ENCODE measurements at regions not wholly inside any gene's neighbourhood (a gene's known extent, or its start where the extent isn't known, plus 50 kb on each side); places are given as distances from the start of the nearest gene placed in this dataset.

DNA sequence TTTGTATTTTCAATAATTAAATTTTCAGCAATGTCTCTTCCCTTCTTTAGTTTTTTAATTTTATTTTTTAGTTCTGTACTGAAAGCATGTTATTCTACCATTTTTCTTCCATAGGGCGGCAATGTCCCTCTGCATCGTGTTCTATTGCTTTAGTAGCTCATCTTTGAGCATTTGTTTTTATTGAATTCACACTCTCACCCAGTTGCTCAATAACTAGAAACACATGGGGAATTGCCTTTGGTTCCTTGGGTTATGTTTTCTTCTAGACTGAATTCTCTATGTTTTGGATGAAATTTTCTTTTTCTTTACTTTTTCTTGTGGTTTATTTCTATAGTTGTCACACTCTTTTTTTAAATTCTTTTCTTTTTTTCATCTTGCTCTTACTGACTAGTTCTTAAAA lies 233.8 kb upstream of the LDB2 start:
- DNase-seq (ENCODE audit: low spot score in 2 of 2) = no peak
- FAIRE-seq = no peak

DNA sequence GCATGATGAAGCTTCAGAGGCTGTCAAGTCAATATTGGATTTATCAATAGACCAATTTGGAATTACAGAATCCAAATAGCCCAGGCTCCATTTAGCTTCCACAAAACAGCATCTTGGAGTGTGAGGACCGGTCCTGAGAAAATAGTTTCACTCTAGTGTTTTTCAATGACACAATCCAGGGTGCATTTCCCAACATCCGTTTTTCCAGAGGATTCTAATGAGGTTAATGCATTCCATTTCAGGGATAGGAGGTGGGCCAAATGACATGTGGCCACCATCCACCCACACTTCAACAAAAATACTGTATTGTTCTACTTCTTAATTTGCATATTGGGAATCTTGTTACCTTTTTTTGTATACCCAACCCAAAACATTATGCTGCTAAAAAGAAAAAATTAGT lies 229.8 kb upstream of the LDB2 start:
- DNase-seq (ENCODE audit: low spot score in 2 of 2) (no peak), FAIRE-seq (no peak)

- DNase-seq (ENCODE audit: low spot score in 2 of 2) = no peak
These were observed 228.0 kb upstream of the LDB2 start for GRCh38 chr4:17126321-17126966.

DNA sequence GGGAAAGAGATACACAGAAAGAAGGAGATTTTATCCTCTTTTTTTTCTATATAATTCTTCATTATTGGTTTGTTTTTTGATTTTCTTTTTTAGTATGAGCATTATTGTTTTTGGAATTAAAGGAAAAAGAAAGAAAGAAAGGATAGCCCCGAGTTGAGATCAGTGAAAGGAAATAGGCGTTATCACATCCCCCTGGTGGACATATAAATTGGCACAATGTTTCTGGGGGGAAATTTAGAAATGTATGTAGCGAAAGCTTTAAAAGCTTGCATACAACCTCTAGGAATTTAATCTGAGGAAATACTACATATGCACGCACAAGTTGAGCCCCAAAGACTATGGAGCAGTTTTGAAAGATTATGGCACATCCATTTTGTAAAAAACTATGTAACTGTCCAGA lies 226.3 kb upstream of the LDB2 start:
- DNase-seq (ENCODE audit: low spot score in 2 of 2) = no peak
- no peak for FAIRE-seq

More at GRCh38 chr4:17126321-17126966, 228.0 kb upstream of the LDB2 start:
- no peak for FAIRE-seq

DNA sequence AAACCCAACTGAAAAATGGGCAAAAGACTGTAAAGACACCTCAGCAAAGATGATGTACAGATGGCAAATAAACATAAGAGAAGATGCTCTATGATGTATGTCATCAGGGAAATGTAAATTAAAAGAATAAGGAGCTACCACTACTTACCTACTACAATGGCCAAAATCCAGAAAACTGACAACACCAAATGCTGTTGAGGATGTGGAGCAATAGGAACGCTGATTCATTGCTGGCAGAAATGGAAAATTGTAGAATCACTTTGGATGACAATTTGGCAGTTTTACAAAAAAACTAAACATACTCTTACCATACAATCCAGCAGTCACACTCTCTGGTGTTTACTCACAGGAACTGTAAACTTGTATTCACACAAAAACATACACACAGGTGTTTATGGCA lies 222.3 kb upstream of the LDB2 start:
- FAIRE-seq (no peak), DNase-seq (ENCODE audit: low spot score in 2 of 2) (no peak)

GRCh38 chr4:17117746-17118145 lies 219.3 kb upstream of the LDB2 start:
- FAIRE-seq = no peak
- DNase-seq (ENCODE audit: low spot score in 2 of 2) = no peak

DNA sequence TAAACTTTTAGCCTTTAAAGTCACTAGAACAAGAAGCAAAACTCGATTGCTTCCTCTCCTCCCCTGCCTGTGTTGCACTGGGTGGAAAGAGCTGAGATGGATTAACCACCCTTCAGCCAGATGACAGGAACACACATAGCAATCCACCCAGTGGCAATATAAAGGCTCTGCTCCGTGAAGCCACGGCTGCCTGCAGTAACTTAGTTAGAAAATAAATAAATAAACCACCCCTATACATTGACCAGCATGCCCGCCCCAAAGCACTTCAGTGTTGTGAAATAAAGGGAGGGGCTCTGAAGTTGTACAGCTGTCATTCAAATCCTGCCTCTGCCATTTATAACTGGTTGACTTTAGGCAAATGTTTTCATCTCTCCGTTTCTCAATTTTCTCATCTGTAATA lies 217.1 kb upstream of the LDB2 start:
- FAIRE-seq (no peak), DNase-seq (ENCODE audit: low spot score in 2 of 2) (no peak)

DNA sequence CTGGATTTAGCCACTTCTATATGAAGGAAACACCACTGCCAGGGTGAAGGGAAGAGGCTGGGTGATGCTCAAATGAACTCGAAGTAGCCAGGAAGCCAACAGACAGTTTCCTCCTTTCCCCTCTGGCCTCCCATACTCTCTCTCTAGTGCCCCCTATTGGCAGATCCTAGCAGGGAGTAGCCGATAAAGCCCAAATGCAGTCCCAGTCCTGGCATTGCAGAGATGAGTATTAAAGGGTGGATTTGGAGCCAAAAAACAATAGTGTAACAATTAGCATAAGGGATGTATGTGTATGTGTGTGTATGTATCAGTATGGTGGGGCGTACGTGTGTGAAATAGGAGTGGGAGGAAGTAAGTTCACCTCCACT lies 213.8 kb upstream of the LDB2 start:
- no peak for FAIRE-seq
- DNase-seq (ENCODE audit: low spot score in 2 of 2) = peak in 1 of 2 donors; percentile 8

DNA sequence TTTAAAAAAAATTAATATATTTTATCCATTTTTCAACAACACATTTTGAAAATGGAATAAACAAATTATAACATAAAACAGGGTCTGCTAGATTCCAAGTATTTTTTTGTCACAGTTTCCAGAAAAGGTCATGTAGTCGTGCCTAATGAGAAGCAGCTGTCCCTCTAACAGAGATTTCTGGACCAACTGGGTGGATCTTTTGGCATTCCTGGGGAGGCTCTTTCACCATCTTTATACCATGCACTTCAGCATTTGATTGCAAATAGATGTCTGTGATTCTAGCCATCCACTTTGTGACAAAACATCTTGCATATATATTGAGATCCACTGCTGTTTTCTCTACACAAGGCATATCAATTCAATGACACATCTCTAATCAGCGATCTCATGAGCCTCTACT lies 210.7 kb upstream of the LDB2 start:
- FAIRE-seq (no peak), DNase-seq (ENCODE audit: low spot score in 2 of 2) (no peak)

GRCh38 chr4:17103231-17103630 lies 204.8 kb upstream of the LDB2 start:
- DNase-seq (ENCODE audit: low spot score in 2 of 2) = no peak
- no peak for FAIRE-seq

- FAIRE-seq = no peak
- no peak for DNase-seq (ENCODE audit: low spot score in 2 of 2)
These were observed 200.6 kb upstream of the LDB2 start for GRCh38 chr4:17098996-17099395.

DNA sequence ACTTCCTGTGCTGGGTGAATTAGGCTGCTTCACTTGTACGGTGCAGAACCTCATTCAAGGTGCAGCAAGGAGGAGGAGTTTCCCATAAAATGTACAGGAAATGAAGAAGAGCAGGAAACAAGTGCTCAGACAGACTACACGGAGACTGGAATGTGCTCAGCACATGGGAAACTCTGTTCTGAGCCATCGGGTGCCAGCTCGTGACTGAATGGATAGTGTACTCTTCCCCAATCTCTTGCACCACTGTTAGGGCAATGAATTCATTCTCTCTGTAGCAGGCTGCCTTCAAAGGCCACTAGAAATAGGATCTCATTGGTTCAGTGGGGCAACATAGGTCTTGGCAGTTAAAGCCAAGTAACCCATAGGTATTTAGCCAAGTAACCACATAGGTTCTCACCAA lies 200.0 kb upstream of the LDB2 start:
- FAIRE-seq = no peak
- no peak for DNase-seq (ENCODE audit: low spot score in 2 of 2)

GRCh38 chr4:17097362-17097761 lies 198.9 kb upstream of the LDB2 start:
- FAIRE-seq (no peak), DNase-seq (ENCODE audit: low spot score in 2 of 2) (no peak)

GRCh38 chr4:17096692-17097091 lies 198.2 kb upstream of the LDB2 start:
- DNase-seq (ENCODE audit: low spot score in 2 of 2) (no peak), FAIRE-seq (no peak)

- DNase-seq (ENCODE audit: low spot score in 2 of 2) (no peak), FAIRE-seq (no peak)
These were observed 197.3 kb upstream of the LDB2 start for GRCh38 chr4:17095771-17096170.

DNA sequence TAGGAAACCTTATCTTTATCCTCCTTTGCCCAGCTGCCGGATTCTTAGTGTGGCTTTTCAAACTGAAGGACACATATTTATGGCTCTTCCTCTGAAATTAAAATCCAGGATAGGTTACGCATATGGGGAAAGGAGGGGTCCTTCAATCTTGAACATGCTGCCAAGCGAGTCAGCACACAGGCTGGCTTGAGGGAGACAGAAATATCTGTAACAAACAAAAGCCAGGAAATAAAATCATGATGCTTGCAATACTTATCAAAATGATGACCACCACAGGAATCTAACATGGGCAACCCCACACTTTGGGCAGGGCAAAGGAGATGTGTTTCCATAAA lies 196.4 kb upstream of the LDB2 start:
- DNase-seq (ENCODE audit: low spot score in 2 of 2) (no peak), FAIRE-seq (no peak)

- no peak for FAIRE-seq
- DNase-seq (ENCODE audit: low spot score in 2 of 2) = no peak
These were observed 195.9 kb upstream of the LDB2 start for GRCh38 chr4:17094159-17094875.

- no peak for DNase-seq (ENCODE audit: low spot score in 2 of 2)
- no peak for FAIRE-seq
These were observed 195.0 kb upstream of the LDB2 start for GRCh38 chr4:17093481-17093880.

DNA sequence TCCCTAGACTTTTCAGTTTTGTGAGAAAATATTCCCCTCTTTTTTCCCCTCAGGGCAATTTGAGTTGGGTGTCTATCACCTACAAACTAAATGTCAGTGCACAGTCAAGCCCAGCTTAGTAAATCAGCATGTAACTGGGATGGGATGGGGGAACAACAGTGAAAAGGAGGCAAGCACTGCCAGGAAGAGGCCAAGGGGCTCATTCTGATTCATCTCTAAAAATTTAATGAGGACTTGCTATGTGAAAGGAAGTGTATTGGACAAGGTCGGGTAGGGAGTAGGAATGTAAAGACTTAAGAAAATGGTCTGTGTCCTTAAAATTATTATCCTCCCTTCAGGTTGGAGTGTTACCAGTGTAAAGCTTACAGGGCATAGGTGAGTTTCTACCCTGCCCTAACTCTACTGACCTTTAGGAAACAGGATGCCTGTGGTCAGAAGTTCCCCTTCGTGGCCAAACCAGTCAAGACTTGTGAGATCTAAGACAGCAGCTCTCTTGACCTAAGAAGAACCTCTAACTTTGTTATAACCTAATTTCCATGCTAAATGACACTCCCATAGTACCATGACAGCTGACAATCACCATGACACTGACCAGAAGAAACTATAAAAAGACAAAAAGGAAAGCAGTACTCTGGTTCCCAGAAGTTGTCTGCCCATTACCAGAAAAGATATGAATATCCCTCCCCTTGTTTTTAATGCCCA lies 194.4 kb upstream of the LDB2 start:
- FAIRE-seq (no peak), DNase-seq (ENCODE audit: low spot score in 2 of 2) (no peak)

DNA sequence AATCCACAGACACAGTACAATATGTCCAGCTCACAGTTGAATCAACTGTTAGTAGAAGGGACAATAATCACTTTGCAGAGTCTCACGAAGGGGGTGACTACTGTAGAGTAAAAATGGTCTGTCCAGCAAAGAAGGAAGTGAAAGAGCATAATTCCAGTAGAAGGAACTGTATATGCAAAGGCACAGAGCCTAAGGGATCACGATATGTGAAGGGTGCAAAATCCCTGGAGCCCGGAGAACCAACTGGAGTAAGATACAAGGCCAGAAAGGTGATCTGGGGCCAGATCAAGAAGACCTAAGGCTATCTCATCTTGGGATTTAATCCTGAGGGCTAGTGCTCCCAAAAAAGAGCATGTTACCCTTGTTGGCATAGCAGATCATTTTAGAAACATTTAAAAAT lies 192.7 kb upstream of the LDB2 start:
- no peak for DNase-seq (ENCODE audit: low spot score in 2 of 2)
- FAIRE-seq = no peak

- FAIRE-seq = no peak
- no peak for DNase-seq (ENCODE audit: low spot score in 2 of 2)
These were observed 191.6 kb upstream of the LDB2 start for GRCh38 chr4:17090063-17090462.

DNA sequence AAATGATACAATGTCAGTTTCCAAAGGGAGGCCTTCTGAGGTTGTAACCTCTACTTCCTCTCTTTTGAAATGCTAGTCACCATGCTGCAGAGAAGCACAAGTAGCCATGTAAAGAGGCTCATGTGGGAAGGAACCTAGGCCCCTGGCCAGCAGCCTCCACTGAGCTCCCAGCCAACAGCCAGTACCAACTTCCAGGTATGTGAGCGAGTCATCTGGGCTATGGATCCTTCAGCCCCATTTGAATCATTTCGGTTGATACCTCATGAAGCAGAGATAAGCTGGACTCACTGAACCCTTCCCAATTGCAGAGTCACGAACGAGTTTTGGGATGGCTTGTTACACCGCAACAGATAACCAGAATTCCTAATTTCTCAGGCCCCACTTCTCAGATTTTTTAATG lies 187.0 kb upstream of the LDB2 start:
- FAIRE-seq = no peak
- DNase-seq (ENCODE audit: low spot score in 2 of 2) = no peak
